Nucleus accumbens (tissue), 56 donors: ENCODE measurements at regions not wholly inside any gene's neighbourhood (a gene's known extent, or its start where the extent isn't known, plus 50 kb on each side); places are given as distances from the start of the nearest gene placed in this dataset.
"Not testable (repeated sequence)": the region's sequence is repeated elsewhere in the genome, so short reads cannot be mapped to it uniquely, and the experiment has no call there.

ENCODE experiments used
- DNase-seq, 56 donors: peaks; one replicate each; lab custom pipeline; 2025; lab: John Stamatoyannopoulos, UW

DNA sequence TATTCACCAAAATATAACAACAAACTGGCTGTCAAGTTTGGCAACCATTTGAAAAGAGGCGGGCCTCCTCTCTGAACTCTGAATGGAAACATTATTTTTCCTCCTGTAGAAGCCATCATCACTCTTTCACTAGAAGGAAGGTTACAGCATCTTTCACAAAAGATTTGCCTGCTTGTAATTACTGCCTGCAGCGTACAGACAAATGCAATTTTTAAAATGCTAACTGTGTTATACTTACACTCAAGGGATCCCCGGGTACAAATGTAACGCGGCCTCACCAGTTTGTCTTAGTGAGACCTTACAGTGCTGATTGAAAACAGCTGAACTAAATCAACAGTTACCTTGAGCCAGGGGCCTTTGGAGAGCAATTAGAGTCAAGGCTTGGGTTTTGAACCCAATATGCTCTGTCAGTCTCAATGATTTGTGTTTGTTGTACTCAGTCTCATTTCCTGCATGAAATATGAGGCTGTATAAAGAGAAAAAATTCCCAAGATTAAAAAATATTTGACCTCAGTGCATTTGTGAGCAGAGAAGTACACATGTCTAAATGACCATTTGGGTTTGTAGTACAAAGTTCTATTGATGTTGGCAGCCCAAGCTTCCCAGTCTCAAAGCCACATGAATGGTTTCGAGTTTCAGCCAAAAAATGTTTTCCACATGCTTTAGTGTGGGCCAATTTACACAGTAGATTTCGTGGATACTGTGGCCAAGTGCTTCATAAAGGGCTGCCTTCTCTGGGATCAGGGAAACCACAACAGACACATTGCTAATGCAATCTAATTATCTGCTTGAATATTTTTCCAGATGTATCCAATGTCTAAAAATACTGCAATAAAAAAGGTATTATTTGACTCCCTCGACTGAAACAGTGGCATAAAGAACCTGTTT lies 500.0 kb downstream of the SPATA31D1 start:
- peak in 1 of 56 donors; percentile 0 for DNase-seq

DNA sequence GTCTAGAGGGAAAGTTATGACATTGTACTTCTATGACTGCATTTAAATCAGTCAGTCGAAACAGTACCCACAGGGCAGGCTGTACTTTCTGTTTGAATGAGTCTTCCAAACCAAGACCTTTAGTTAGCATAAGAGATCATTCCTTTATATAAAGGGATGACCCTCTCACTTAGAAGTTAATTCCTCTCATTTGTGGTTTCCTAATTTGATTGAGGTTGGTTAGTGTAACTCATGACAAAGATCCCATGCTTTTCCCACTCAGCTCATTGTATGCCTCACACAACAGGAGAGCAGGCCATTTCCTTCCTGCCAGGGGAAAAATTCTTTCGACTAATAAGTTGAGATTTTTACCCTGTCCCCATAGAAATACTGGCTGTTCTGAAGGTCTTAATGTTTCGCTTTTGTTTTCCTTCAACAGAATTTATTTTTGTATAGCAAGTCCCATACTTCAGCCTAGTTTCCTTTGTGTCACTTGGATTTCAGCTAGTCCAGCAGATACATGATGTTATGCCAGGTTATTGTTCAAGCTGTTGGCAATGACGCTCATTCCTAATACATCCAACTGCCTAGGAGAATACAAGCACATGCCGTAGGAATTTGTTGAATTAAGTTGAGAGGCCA lies 500.7 kb downstream of the SPATA31D1 start:
- DNase-seq = no peak

DNA sequence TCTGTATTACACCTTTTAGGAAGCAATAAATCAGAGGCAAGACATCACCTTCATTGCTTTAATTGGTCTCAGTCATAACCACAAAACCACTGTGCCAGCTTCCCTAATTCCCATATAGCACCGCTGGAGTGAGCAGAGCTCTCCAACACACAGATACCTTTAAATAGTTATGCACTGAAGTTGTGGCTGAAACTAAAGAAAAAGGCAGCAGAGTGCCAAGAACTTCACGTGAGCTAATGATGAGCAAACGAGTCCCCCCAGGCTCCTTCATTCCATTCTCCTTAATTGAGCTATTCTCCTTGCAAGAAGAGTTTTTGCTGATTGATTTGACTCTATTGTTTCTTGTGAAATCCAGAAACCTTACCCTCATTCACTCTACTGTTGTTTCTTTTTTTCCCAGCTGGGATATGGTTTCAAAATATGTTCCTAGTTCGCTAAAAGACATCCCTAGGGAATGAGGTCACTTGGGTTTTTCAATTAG lies 501.5 kb downstream of the SPATA31D1 start:
- DNase-seq = no peak

DNA sequence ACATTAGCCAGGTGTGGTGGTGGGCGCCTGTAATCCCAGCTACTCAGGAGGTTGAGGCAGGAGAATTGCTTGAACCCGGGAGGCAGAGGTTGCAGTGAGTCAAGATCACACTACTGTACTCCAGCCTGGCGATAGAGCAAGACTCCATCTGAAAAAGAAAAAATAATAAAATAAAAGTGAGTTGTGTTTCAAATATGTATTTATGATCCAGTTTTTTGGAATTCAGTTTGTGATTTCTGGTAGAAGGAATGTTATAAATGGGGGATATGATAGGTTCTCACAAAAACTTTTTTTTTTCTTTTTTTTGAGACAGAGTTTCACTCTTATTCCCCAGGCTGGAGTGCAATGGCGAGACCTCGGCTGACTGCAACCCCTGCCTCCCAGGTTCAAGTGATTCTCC lies 502.2 kb downstream of the SPATA31D1 start:
- DNase-seq = not testable (repeated sequence)

DNA sequence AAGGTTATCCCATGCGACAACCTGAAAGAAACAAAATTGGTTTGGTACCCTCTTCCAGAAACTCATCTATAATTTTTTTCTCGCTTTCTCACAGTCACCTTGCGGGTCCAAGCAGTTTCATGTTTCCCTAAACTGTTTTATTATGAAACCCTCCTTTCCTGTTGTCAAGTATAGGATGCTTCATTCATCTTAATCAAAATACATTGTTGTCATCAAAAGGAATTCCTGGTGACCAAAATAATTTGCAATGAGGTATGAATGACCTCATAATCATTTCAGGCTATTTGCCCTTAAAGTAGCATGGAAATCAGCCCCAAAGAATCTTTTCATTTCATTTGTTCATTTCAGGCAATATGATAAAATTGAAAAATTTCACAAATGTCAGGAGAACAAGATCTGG lies 503.0 kb downstream of the SPATA31D1 start:
- no peak for DNase-seq

DNA sequence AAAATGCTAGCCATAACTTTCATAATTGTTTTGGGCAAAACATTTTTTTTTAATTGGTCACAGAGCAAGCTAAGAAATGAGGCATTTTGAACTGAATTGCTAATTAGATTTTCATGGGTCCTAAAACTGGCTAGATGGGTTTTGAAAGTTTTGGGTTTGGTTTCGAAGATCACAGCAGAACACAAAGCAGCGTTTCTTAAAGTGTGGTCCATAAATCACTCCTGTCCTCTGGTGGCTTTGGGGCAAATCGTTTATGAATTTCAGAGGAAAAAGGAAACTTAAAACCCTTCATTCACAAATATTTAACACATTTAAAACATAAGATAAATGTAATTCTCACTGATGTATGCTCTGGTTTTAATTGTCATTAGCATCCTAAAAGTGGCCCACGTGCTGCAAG lies 503.7 kb downstream of the SPATA31D1 start:
- no peak for DNase-seq

DNA sequence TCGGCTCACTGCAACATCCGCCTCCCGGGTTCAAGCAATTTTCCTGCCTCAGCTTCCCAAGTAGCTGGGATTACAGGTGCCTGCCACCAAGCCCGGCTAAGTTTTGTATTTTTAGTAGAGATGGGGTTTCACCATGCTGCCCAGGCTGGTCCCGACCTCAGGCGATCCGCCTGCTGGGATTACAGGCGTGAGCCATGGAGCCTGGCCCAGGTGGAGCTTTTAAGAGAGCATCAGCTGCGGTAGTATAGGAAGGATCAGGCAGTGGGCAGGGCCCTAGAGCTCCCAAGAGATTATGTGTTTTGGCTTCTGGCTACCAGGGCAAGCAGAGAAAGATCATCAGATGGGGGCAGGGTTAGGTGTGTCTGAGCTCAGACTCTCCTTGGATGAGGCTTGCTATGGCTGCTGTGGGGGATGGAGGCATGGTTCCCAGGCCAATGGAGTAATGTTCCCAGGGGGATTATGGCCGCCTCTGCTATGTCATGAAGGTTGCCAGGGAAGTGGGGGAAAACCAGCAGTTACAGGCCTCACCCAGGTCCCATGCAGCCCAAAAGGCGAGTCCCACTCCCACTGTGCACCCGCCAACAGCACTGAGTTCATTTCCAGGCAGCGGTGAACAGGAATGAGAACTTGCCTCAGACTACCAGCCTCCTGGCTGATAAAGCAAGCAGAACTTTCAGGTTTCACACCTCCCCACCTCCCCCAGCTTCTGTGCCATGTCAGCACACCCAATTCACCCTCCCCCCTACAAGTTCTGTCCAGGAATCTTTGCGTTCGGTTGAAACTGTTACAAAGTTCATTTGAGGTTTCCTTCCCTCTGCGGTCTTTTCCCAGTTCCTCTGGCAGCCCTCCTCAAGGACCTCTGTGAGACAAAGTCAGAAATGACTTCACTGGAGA lies 507.6 kb downstream of the SPATA31D1 start:
- DNase-seq = no peak

DNA sequence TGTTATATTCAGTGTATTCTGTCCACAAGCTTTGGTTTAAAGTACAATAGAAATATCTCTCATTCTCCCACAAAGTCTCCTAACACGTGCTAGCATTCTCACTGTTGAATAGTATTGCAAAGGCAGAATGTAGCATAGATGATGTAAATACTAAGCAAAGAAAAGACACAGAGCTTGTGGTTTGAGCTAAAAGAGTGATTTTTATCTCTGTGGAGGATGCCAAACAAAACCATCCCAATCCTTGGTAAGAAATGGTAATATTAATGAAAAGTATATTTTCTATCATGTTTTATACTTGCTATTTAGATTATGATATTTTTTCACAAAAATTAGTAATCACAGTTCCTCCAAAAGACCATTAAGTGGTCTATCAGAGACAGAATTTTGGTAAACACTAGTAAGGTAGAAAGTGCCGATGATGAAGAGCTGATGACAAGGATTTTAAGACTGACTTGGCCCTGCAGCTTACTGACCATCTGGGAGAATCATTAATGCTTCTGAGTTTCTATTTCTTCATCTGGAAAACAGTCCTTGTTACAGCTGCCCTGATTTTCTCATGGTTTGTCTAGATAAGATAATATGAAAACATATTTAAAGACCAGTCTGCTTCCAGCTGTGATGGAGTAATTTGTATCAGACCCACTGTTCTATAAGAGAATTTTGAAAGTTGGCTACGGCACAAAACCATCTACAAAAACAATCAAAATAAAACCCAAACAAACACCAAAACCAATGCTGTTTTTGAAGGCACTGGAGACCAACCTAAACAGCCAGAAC lies 510.2 kb downstream of the SPATA31D1 start:
- DNase-seq = no peak

DNA sequence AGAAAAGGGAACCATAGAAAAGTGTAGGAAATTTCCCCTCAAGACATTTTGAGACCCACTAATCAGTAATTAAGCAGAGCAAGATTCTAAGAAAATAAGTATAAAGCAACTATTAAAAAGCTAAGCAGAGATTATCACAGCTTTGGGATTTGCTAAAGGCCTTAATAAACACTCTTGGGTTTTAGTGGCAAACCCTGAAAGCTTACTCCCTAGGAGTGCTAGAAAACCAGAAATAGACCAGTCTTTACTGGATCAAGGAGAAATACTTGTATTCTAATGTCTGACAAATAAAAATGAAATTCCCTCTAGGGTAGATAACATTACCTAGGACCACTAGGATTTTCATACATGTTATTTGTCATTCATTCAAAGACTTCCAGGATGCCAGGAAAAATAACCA lies 510.8 kb downstream of the SPATA31D1 start:
- no peak for DNase-seq

DNA sequence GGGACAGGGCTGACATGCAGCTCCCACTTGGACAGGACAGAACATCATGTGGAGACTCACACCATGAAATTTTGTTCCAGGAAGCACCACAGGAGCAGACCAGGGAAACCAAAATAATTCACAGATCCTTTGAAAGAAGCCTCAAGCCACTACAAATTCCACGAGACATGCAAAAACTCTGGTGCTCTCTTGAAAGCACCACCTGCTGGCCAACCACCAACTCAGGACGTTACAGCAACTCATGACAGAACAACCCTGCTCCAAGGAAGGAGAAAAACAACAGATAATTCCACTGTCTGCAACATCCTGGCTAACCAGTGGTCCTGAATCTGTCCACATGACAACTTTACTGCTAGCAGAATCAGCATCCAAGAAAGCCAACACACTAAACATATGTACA lies 516.0 kb downstream of the SPATA31D1 start:
- no peak for DNase-seq

DNA sequence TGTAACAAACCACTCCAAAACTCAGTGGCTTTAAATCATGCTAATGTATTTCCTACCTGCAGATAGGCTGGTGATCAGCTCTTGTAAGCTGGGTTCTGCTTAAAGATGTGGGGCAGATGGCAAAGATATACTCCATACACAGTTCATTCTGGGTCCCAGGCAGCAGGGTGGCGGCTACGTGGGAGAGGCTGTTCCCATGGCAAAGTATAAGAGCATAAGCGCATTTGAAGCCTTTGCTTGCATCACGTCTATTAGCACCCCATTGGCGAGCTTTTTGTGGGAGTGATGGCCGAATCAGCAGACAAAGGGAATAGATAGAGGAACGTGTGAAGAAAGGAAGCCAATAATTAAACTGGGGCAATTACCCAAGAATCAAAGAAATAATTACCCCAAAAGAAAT lies 523.1 kb downstream of the SPATA31D1 start:
- DNase-seq = no peak

DNA sequence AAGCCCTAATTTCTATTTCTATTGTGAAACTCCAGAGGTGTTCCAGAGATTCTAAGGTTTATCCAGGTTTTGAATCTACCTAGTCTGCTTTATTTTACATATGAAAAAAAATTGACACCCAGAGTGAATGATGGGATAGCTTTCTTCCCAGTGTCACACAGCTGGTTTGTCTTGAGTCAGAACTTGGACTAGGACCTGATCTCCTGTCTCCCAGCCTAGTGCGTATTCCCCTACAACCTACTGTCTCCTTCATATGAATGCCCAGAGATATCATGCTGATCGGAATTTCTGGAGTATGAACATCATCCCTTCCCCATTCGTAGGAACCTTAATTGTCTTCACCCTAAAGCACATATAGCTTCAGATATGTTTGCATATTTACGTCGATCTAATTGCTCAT lies 524.2 kb downstream of the SPATA31D1 start:
- DNase-seq = no peak

DNA sequence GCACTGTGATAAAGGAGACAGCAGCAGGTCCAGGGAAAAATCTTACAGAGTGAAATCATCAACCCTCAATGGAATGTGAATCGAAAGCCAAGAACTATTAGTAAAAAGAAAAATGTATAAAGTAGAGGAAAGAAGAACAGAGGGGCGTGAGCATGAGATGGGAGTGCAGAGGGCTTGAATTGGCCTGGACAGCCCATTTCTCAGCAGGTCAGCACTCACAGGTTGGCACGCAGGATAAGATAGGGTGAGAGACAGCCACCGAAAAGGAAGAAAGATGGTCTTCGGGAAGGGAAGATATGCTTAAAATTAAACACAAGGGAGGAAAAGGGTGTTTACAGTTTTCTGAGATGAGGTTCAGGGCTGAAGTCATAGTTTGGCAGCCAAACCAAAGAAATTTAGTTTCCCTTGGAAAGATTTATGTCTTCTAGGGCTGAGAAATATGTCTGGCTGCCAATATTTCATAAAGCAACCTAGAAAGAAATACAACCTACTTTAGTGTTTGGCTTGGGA lies 524.7 kb downstream of the SPATA31D1 start:
- no peak for DNase-seq

DNA sequence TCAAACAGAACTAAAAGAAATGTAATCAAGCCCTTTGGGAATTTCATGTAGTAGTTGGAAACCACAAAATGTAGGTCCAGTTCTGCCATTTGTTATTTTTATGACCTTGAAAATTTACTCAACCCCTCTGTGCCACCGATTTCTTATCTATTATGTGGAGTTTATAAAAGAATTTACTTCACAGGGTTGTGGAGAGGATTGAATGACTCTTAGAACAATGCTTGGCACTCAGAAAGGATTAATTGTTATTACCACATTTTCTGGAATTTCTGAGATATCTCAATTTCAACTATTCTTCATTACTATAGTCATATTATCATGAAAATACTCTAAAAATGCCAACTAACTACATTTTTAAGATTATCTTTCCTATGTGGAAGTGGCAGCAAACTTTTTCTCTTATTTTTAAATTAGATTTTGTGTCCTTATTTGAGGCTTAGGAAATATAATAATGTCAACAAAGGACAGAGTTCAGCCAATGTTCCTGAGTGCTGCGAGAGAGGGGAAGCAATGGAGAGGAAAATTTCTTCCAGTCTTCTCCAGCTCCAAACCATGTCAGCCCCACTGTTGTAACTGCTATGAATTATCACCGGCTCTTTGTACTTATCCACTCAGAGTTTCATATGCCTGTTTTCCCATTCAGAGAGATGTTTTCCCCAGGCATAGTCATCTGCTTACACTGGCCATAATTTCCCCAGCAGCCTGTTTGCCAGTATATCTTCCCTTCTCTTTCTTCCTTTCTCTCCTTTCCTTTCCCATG lies 525.6 kb downstream of the SPATA31D1 start:
- no peak for DNase-seq

DNA sequence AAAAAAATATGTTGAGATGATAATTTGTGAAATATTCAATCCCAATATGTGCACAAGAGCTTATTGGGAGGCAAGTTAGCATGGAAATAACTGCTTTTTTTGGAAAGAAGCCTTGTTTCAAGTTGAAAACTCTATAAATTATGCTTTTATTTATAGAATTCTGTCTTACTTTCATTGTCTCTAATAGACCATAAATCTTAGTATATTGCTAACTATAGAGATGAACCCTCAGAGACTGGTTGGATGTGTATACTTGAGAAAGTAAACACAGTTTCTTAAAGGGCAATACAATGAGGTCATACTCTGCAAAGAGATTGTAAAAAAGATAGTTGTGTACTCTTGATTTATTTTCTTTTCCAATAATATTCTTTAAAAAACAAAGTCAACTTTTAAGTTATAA lies 530.3 kb downstream of the SPATA31D1 start:
- no peak for DNase-seq

DNA sequence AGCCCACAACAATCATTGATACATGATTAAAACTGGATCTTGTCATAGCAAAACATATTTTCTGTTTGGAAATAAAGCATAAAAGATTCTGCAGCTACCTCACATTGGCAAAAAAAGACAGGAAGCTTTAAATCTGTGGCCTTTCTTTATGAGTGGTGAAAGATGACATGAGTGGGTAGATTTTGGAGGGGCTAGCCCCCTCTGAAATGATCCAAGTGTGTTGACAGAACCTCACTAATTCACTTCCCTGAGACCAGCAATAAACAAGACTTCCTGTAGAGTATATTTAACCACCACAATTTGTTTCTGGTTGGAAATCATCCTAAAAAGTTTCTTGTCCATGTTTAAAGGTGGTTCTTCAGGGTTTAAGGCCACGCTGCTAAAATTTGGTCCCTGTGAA lies 530.8 kb downstream of the SPATA31D1 start:
- no peak for DNase-seq

DNA sequence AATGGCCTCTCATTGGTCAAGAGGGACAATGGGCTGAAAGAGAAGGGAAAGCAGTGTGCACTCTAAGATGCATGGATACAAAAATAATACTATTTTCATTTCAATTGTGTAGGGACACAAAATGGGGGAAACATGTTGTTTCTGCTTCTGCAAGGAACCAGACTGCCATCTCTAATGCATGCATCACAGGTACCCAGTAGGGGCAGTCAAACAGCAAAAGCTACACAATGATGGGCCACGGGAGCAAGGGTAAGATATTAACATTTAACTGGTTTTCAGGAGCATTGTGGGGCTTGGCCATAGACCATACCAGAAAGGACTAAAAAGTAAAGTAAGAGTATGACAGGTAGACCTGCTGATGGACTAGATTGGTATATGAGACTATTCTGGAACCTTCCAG lies 535.8 kb downstream of the SPATA31D1 start:
- no peak for DNase-seq

DNA sequence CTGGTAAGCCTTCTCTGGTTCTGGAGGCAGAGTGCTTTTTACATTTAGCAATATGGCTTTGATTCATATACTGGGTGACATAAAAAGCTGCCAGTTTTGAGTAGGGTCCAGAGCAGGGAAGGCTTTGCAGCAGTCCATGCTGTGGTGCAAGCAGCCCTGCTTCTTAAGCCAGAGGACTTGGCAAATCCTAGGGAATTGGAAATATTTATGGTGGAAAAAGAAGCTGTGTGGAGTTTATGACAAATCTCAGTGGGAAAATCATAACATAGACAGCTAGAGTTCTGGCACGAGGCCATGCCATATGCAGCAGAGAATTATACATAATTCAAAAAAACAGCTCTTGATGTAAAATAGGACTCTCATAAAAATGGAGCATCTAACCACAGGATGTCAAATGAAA lies 536.4 kb downstream of the RASEF start:
- DNase-seq = no peak

DNA sequence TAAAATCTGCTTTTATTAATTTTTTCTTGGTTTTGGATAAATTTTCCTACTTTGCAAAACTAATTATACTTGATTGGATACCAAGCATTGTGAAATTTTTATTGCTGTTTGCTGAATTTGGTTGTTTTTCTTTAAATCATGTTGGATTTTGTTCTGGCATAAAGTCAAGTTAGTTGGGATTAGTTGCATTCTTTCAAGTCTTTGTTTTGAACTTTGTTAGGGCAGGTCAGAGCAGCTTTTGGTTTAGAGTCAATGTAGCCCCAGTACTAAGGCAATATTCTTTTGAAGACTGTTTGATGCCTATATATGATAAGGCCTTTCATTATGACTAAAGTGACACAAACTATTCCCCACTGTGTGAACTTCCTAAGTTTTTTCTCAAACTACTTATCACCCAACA lies 531.1 kb downstream of the RASEF start:
- DNase-seq = no peak
